IPS-18c (cell line): ENCODE measurements at regions not wholly inside any gene's neighbourhood (a gene's known extent, or its start where the extent isn't known, plus 50 kb on each side); places are given as distances from the start of the nearest gene placed in this dataset.

Experiments used
- H3K4me3 ChIP-seq: 2 replicates; pipeline ENCODE4 v1.7.0; 2013; ENCODE audit warnings: low read depth, mild to moderate bottlenecking, low read length, moderate library complexity; ENCODE audit not compliant: insufficient read depth
- H3K9me3 ChIP-seq: one replicate; pipeline ENCODE4 v1.6.1; 2013; ENCODE audit warnings: mild to moderate bottlenecking, low read length, moderate library complexity; ENCODE audit not compliant: control insufficient read depth, insufficient read depth

- H3K4me3 ChIP-seq = no peak overlapping the region
- H3K9me3 ChIP-seq = no peaks in the 10 kb centered on the region
Observed at GRCh38 chr3:118765636-118766305, 268.9 kb downstream of the IGSF11 start.

- no peak overlapping the region for H3K4me3 ChIP-seq
- H3K9me3 ChIP-seq = no peaks in the 10 kb centered on the region
Observed at GRCh38 chr3:118766306-118766669, 268.4 kb downstream of the IGSF11 start.

GRCh38 chr3:118772036-118772435 is 262.6 kb downstream of the IGSF11 start:
- H3K9me3 ChIP-seq = no peaks in the 10 kb centered on the region
- no peak overlapping the region for H3K4me3 ChIP-seq

DNA sequence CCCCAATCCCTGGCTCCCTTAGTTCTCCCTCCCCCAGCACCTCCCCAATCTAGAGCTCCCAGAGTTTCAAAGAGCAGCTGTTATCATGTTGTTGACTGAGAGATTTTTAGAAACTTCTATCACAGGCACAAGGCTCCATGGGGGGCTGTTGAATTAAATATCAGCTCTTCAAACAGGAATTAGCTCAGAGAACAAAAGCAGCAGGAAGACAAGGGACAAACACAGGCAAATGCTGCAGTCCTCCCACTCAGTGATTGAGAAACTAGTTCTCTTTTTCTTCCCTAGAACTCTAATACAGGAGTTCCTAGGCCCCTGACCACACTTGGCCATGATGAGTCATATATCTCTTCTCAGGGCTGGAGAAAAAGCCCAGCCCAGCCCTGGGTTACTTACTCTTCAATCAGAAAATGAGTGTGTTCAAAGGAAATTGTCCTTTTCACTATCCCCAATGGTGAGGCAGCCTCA is 262.1 kb downstream of the IGSF11 start:
- Histone ChIP-seq H3K9me3 (no peaks in the 10 kb centered on the region), H3K4me3 (no peak overlapping the region)

GRCh38 chr3:118775021-118775420 is 259.6 kb downstream of the IGSF11 start:
- Histone ChIP-seq H3K4me3 (no peak overlapping the region), H3K9me3 (no peaks in the 10 kb centered on the region)

GRCh38 chr3:118778201-118778600 is 256.4 kb downstream of the IGSF11 start:
- Histone ChIP-seq H3K9me3 (no peaks in the 10 kb centered on the region), H3K4me3 (no peak overlapping the region)

GRCh38 chr3:118781232-118781631 is 253.4 kb downstream of the IGSF11 start:
- H3K4me3 ChIP-seq = no peak overlapping the region
- H3K9me3 ChIP-seq = no peaks in the 10 kb centered on the region

GRCh38 chr3:118781839-118782238 is 252.8 kb downstream of the IGSF11 start:
- H3K9me3 ChIP-seq = no peaks in the 10 kb centered on the region
- H3K4me3 ChIP-seq = no peak overlapping the region

- no peaks in the 10 kb centered on the region for H3K9me3 ChIP-seq
- no peak overlapping the region for H3K4me3 ChIP-seq
Observed at GRCh38 chr3:118782755-118783202, 251.9 kb downstream of the IGSF11 start.

GRCh38 chr3:118785415-118785814 is 249.2 kb downstream of the IGSF11 start:
- H3K4me3 ChIP-seq = no peak overlapping the region
- H3K9me3 ChIP-seq = no peaks in the 10 kb centered on the region

GRCh38 chr3:118791246-118791645 is 243.4 kb downstream of the IGSF11 start:
- no peak overlapping the region for H3K4me3 ChIP-seq
- no peaks in the 10 kb centered on the region for H3K9me3 ChIP-seq

DNA sequence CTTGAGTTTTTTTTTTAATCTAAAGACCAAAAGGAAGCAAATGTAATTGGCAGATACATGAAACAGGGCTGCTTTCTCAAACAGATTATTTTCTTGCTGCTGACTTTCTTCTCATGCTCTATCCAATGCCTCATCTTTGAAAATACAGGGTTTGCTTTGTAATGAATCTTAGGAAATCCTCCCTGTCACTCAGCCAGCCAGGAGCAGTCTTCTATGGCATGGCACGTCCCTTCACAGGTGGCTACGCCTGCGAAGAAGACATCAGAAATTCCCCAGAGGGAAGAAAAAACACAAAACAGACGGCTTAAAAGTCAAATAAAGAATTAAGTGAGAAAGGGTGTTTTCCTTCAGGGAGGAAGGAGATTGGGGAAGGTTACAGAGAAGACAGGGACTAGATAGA is 242.5 kb downstream of the IGSF11 start:
- Histone ChIP-seq H3K4me3 (no peak overlapping the region), H3K9me3 (no peaks in the 10 kb centered on the region)

DNA sequence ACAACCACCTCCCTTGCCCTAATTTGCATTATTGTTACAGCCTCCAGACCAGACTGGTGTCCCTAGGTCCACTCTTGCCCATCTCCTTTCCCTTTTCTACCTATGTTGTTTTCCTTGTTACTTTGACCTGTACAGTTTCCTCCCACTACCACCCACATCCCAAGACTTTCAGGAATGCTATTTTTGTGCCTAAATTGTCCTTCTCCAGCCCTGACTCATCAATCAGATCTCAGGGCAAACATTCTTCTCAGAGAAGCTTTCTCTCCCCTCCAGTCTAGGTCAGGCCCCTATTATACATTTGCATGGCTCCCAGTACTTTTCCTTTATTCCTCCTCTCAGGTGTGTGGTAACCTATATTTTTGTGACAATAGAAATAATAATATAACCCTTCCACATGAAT is 241.5 kb downstream of the IGSF11 start:
- Histone ChIP-seq H3K9me3 (no peaks in the 10 kb centered on the region), H3K4me3 (no peak overlapping the region)

- Histone ChIP-seq H3K4me3 (no peak overlapping the region), H3K9me3 (no peaks in the 10 kb centered on the region)
Observed at GRCh38 chr3:118799303-118799702, 235.3 kb downstream of the IGSF11 start.

GRCh38 chr3:118801899-118802298 is 232.7 kb downstream of the IGSF11 start:
- Histone ChIP-seq H3K9me3 (no peaks in the 10 kb centered on the region), H3K4me3 (no peak overlapping the region)

- Histone ChIP-seq H3K4me3 (no peak overlapping the region), H3K9me3 (no peaks in the 10 kb centered on the region)
Observed at GRCh38 chr3:118802325-118803095, 232.1 kb downstream of the IGSF11 start.

- no peaks in the 10 kb centered on the region for H3K9me3 ChIP-seq
Observed at GRCh38 chr3:118803096-118803476, 231.6 kb downstream of the IGSF11 start.

GRCh38 chr3:118805007-118805406 is 229.6 kb downstream of the IGSF11 start:
- Histone ChIP-seq H3K9me3 (no peaks in the 10 kb centered on the region), H3K4me3 (no peak overlapping the region)

More at GRCh38 chr3:118803096-118803476, 231.6 kb downstream of the IGSF11 start:
- H3K4me3 ChIP-seq = no peak overlapping the region
